A549 (cell line): ENCODE measurements at regions not wholly inside any gene's neighbourhood (a gene's known extent, or its start where the extent isn't known, plus 50 kb on each side); places are given as distances from the start of the nearest gene placed in this dataset.

Experiments used
- BHLHE40 ChIP-seq: IDR thresholded peaks from 2 replicates; pipeline ENCODE4 v1.6.1; 2012; ENCODE audit warnings: low read depth, low read length, inconsistent platforms
- CTCF ChIP-seq: fragments of >200 bp; sonication (Bioruptor Twin); formaldehyde crosslinking; IDR thresholded peaks from 3 replicates; pipeline ENCODE4 v1.5.1; 2016
- MYC ChIP-seq: IDR thresholded peaks from 2 replicates; pipeline ENCODE4 v1.6.1; 2012; ENCODE audit warnings: mild to moderate bottlenecking, inconsistent platforms, low read length, improper control_type of control experiment, borderline replicate concordance
- PBX3 ChIP-seq: IDR thresholded peaks from 2 replicates; pipeline ENCODE4 v1.6.1; 2012
- RCOR1 ChIP-seq: fragments of 150-350 bp; IDR thresholded peaks from 2 replicates; pipeline ENCODE4 v1.6.1; 2014; ENCODE audit warnings: antibody characterized with exemption, low read length, low read depth
- SREBF2 ChIP-seq: fragments of 450-650 bp; IDR thresholded peaks from 2 replicates; pipeline ENCODE4 v1.6.1; 2014; ENCODE audit warnings: mild to moderate bottlenecking, moderate library complexity
- TF ChIP-seq, protein P1 (sequence below): IDR thresholded peaks from 2 replicates; pipeline ENCODE4 v1.6.1; 2012

GRCh38 chr3:99524559-99524958 lies 113.8 kb upstream of the COL8A1 start:
- TF ChIP-seq CTCF (no peak), PBX3 (no peak), MYC (no peak), RCOR1 (no peak), SREBF2 (no peak), BHLHE40 (no peak)
- TF ChIP-seq, protein P1, sequence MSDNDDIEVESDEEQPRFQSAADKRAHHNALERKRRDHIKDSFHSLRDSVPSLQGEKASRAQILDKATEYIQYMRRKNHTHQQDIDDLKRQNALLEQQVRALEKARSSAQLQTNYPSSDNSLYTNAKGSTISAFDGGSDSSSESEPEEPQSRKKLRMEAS, result no peak
